ENCODE measurements at regions not wholly inside any gene's neighbourhood (a gene's known extent, or its start where the extent isn't known, plus 50 kb on each side); places are given as distances from the start of the nearest gene placed in this dataset.

- TF ChIP-seq, protein P1, sequence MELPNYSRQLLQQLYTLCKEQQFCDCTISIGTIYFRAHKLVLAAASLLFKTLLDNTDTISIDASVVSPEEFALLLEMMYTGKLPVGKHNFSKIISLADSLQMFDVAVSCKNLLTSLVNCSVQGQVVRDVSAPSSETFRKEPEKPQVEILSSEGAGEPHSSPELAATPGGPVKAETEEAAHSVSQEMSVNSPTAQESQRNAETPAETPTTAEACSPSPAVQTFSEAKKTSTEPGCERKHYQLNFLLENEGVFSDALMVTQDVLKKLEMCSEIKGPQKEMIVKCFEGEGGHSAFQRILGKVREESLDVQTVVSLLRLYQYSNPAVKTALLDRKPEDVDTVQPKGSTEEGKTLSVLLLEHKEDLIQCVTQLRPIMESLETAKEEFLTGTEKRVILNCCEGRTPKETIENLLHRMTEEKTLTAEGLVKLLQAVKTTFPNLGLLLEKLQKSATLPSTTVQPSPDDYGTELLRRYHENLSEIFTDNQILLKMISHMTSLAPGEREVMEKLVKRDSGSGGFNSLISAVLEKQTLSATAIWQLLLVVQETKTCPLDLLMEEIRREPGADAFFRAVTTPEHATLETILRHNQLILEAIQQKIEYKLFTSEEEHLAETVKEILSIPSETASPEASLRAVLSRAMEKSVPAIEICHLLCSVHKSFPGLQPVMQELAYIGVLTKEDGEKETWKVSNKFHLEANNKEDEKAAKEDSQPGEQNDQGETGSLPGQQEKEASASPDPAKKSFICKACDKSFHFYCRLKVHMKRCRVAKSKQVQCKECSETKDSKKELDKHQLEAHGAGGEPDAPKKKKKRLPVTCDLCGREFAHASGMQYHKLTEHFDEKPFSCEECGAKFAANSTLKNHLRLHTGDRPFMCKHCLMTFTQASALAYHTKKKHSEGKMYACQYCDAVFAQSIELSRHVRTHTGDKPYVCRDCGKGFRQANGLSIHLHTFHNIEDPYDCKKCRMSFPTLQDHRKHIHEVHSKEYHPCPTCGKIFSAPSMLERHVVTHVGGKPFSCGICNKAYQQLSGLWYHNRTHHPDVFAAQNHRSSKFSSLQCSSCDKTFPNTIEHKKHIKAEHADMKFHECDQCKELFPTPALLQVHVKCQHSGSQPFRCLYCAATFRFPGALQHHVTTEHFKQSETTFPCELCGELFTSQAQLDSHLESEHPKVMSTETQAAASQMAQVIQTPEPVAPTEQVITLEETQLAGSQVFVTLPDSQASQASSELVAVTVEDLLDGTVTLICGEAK (IDR thresholded peaks at IDR 0.05; ENCODE audit: borderline replicate concordance) = no peak
- TF ChIP-seq, protein P2, sequence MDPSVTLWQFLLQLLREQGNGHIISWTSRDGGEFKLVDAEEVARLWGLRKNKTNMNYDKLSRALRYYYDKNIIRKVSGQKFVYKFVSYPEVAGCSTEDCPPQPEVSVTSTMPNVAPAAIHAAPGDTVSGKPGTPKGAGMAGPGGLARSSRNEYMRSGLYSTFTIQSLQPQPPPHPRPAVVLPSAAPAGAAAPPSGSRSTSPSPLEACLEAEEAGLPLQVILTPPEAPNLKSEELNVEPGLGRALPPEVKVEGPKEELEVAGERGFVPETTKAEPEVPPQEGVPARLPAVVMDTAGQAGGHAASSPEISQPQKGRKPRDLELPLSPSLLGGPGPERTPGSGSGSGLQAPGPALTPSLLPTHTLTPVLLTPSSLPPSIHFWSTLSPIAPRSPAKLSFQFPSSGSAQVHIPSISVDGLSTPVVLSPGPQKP (IDR thresholded peaks at IDR 0.05; ENCODE audit: low read depth, low read length) = no peak
- TF ChIP-seq SMC3 (IDR thresholded peaks at IDR 0.05; ENCODE audit: borderline replicate concordance, low read length) = no peak
- peak; percentile 72 for TF ChIP-seq NFIC (IDR thresholded peaks at IDR 0.05; ENCODE audit: low read depth, low read length)
- TF ChIP-seq ZNF24 (IDR thresholded peaks at IDR 0.05) = no peak
- no peak for TF ChIP-seq ZNF207 (IDR thresholded peaks at IDR 0.05; ENCODE audit: borderline replicate concordance)
- TF ChIP-seq, protein P3, sequence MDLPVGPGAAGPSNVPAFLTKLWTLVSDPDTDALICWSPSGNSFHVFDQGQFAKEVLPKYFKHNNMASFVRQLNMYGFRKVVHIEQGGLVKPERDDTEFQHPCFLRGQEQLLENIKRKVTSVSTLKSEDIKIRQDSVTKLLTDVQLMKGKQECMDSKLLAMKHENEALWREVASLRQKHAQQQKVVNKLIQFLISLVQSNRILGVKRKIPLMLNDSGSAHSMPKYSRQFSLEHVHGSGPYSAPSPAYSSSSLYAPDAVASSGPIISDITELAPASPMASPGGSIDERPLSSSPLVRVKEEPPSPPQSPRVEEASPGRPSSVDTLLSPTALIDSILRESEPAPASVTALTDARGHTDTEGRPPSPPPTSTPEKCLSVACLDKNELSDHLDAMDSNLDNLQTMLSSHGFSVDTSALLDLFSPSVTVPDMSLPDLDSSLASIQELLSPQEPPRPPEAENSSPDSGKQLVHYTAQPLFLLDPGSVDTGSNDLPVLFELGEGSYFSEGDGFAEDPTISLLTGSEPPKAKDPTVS (IDR thresholded peaks at IDR 0.05; ENCODE audit: low read depth, low read length) = no peak
- no peak for TF ChIP-seq ZBED1 (IDR thresholded peaks at IDR 0.05; ENCODE audit: borderline replicate concordance)
- no peak for TF ChIP-seq GATAD2B (conservative IDR thresholded peaks at IDR 0.05; ENCODE audit: low read depth)
- no peak for TF ChIP-seq MYB (IDR thresholded peaks at IDR 0.05; ENCODE audit: borderline replicate concordance, low read depth, low read length)
- 0 out of 2 replicates have a peak, but pooled peaks have one; percentile 32 for TF ChIP-seq MEF2A (IDR thresholded peaks at IDR 0.05; ENCODE audit: insufficient read depth, low read depth, low read length)
- TF ChIP-seq NFXL1 (IDR thresholded peaks at IDR 0.05; ENCODE audit: borderline replicate concordance) = no peak
- peak; percentile 68 for TF ChIP-seq CBFB (IDR thresholded peaks at IDR 0.05; ENCODE audit: low read depth)
- peak; percentile 19 for TF ChIP-seq PBX3 (IDR thresholded peaks at IDR 0.05; ENCODE audit: insufficient replicate concordance, low read depth, low read length)
- TF ChIP-seq RBBP5 (conservative IDR thresholded peaks at IDR 0.05) = no peak
- TF ChIP-seq, protein P4, sequence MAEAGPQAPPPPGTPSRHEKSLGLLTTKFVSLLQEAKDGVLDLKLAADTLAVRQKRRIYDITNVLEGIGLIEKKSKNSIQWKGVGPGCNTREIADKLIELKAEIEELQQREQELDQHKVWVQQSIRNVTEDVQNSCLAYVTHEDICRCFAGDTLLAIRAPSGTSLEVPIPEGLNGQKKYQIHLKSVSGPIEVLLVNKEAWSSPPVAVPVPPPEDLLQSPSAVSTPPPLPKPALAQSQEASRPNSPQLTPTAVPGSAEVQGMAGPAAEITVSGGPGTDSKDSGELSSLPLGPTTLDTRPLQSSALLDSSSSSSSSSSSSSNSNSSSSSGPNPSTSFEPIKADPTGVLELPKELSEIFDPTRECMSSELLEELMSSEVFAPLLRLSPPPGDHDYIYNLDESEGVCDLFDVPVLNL (IDR thresholded peaks at IDR 0.05; ENCODE audit: low read depth, low read length) = no peak
- TF ChIP-seq, protein P5, sequence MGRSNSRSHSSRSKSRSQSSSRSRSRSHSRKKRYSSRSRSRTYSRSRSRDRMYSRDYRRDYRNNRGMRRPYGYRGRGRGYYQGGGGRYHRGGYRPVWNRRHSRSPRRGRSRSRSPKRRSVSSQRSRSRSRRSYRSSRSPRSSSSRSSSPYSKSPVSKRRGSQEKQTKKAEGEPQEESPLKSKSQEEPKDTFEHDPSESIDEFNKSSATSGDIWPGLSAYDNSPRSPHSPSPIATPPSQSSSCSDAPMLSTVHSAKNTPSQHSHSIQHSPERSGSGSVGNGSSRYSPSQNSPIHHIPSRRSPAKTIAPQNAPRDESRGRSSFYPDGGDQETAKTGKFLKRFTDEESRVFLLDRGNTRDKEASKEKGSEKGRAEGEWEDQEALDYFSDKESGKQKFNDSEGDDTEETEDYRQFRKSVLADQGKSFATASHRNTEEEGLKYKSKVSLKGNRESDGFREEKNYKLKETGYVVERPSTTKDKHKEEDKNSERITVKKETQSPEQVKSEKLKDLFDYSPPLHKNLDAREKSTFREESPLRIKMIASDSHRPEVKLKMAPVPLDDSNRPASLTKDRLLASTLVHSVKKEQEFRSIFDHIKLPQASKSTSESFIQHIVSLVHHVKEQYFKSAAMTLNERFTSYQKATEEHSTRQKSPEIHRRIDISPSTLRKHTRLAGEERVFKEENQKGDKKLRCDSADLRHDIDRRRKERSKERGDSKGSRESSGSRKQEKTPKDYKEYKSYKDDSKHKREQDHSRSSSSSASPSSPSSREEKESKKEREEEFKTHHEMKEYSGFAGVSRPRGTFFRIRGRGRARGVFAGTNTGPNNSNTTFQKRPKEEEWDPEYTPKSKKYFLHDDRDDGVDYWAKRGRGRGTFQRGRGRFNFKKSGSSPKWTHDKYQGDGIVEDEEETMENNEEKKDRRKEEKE (IDR thresholded peaks at IDR 0.05) = no peak
- 0 out of 2 replicates have a peak, but pooled peaks have one; percentile 53 for TF ChIP-seq TCF3 (IDR thresholded peaks at IDR 0.05; ENCODE audit: borderline replicate concordance, insufficient read depth, low read depth, low read length)
- no peak for TF ChIP-seq TARDBP (IDR thresholded peaks at IDR 0.05; ENCODE audit: borderline replicate concordance)
These were observed 95.9 kb upstream of the MBOAT2 start (continued) for GRCh38 chr2:9099341-9099751.
